GM13977 (cell line): ENCODE measurements at regions not wholly inside any gene's neighbourhood (a gene's known extent, or its start where the extent isn't known, plus 50 kb on each side); places are given as distances from the start of the nearest gene placed in this dataset.

ENCODE experiments used
- DNase-seq: peaks from one replicate; pipeline ENCODE4 v3.0.0; 2012; ENCODE audit warnings: low spot score
- in situ Hi-C: fragments of 300-500 bp; cut with MboI; formaldehyde crosslinking; loops from one replicate; pipeline ENCODE4 v1.12.0; 2022; ENCODE audit warnings: low sequenced_read_pairs, low pct_unique_long_range_greater_than_20kb, mixed read lengths, inconsistent platforms; ENCODE audit not compliant: unreplicated experiment
- TF ChIP-seq, protein P1 (sequence below): IDR thresholded peaks from 2 replicates; pipeline ENCODE4 v1.5.1; 2012; ENCODE audit warnings: mild to moderate bottlenecking, control low read depth; ENCODE audit not compliant: insufficient read depth; ENCODE audit errors: extremely low read depth, missing control alignments

- DNase-seq, result no peak
- in situ Hi-C loops, result no loop called here
- TF ChIP-seq, protein P1, sequence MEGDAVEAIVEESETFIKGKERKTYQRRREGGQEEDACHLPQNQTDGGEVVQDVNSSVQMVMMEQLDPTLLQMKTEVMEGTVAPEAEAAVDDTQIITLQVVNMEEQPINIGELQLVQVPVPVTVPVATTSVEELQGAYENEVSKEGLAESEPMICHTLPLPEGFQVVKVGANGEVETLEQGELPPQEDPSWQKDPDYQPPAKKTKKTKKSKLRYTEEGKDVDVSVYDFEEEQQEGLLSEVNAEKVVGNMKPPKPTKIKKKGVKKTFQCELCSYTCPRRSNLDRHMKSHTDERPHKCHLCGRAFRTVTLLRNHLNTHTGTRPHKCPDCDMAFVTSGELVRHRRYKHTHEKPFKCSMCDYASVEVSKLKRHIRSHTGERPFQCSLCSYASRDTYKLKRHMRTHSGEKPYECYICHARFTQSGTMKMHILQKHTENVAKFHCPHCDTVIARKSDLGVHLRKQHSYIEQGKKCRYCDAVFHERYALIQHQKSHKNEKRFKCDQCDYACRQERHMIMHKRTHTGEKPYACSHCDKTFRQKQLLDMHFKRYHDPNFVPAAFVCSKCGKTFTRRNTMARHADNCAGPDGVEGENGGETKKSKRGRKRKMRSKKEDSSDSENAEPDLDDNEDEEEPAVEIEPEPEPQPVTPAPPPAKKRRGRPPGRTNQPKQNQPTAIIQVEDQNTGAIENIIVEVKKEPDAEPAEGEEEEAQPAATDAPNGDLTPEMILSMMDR, result no peak
Observed at GRCh38 chr7:42449431-42449830, 212.4 kb upstream of the GLI3 start.

DNA sequence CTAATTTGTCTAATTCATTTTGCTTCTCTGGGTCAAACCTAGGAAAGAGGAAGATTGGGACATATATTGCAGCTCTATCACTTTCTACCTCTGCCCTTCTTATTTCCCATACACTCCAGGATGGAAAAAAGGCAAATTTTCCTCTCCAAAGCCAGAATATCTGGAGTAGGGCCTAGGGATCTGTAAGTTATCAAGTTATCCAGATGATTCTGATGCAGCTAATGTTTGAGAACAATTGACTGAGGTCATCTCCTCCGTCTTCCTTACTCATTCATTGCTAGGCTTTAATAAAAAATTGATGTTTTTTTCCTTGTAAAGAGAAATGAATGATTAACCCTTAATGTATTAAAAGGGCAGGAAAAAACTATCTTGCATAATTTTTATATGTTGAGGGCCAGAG lies 211.9 kb upstream of the GLI3 start:
- no peak for DNase-seq
- in situ Hi-C loops, result no loop called here
- TF ChIP-seq, protein P1, result no peak

GRCh38 chr7:42445691-42446090 lies 208.7 kb upstream of the GLI3 start:
- DNase-seq, result no peak
- in situ Hi-C loops, result no loop called here
- TF ChIP-seq, protein P1, result no peak

- no peak for DNase-seq
- TF ChIP-seq, protein P1, result no peak
- in situ Hi-C loops, result no loop called here
Observed at GRCh38 chr7:42440951-42441350, 203.9 kb upstream of the GLI3 start.

GRCh38 chr7:42432644-42433043 lies 195.6 kb upstream of the GLI3 start:
- TF ChIP-seq, protein P1, result no peak
- DNase-seq, result no peak
- in situ Hi-C loops, result no loop called here

DNA sequence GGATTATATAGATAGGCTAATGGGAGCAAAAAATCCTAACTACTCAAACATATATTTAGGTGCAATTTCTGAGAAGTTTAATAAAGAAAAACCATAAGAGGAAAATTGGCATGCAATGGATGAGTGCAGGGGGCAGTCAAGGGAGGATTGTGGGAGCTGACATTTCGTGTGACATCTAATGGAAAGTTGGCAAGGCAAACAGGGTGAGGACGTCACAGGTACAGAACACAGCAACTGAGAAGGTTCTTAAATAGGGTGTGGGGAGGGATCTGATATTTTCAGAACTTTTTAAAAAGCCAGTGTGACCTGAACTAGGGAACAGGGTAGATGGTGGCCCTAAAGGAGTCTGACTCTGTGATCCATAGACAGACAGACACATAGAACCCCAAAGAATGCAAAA lies 194.9 kb upstream of the GLI3 start:
- TF ChIP-seq, protein P1, result no peak
- no peak for DNase-seq
- in situ Hi-C loops, result no loop called here

- no peak for DNase-seq
- TF ChIP-seq, protein P1, result no peak
- in situ Hi-C loops, result no loop called here
Observed at GRCh38 chr7:42429339-42429738, 192.3 kb upstream of the GLI3 start.
